GM11168 (cell line): ENCODE measurements at regions not wholly inside any gene's neighbourhood (a gene's known extent, or its start where the extent isn't known, plus 50 kb on each side); places are given as distances from the start of the nearest gene placed in this dataset.

ENCODE experiments used
- in situ Hi-C: fragments of 300-500 bp; cut with MboI; formaldehyde crosslinking; loops from one replicate; pipeline ENCODE4 v1.12.0; 2022; ENCODE audit warnings: low sequenced_read_pairs; ENCODE audit not compliant: unreplicated experiment

DNA sequence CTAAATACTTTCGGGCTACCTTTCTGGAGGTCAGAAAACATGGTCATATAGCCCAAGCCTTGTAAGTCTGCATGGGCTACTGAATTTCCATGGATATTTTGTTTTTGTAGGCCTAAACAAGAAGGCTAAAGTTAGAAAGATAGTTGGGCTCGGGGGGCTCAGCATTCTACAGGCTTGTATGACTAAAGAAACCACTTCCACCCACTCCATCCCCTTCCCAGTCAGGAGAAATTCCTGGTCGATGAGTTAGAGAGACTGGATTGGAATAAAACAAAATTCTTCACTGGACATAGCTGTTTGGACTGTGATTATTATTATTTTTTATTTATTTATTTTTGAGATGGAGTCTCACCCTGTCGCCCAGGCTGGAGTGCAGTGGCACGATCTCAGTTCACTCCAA is 539.4 kb upstream of the TNP1 start:
- in situ Hi-C loops = no loop called here

- in situ Hi-C loops = no loop called here
Measured at GRCh38 chr2:217398860-217399259, 539.0 kb upstream of the TNP1 start.

- in situ Hi-C loops = no loop called here
Measured at GRCh38 chr2:217398101-217398500, 538.2 kb upstream of the TNP1 start.

- in situ Hi-C loops = no loop called here
Measured at GRCh38 chr2:217396586-217396985, 536.7 kb upstream of the TNP1 start.

- in situ Hi-C loops = no loop called here
Measured at GRCh38 chr2:217396165-217396564, 536.3 kb upstream of the TNP1 start.

DNA sequence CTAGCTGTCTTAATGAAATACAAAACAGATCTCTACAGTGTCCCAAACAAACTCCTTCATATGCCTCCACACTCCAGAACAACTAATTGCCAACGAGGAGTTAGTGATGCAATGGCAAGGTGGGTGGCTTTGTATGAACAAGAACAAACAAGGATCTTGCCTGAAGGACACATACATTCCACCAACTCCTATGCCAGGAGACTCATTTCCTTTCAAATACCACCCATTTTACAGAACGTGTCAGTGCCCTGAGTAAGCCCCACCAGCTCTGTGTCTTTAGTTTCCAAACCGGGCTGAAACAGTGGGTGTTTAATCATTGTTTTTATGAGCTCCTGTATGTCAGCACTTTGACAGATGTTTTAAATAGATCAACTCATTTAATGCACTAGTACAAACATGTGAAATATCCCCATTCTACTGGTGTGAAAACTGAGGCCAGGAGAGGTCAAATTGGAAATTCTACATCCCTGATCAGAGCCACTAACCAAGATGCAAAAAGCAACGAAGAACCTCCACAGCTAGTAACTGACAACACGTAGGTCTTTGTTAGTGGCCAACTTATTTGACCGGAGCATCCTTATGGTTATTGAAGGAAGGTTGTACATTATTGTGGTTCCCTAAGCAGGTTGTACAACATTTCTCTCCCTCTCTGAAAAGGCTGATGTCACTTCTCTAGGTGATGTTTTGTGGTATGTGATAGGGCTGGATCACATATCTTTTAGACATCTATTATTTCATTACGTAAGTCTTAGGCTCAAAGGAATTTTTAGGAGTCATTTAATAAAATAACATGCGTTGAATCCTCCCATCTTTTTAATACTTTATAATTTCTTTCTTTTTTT is 534.9 kb upstream of the TNP1 start:
- in situ Hi-C loops = no loop called here

GRCh38 chr2:217393585-217394032 is 533.7 kb upstream of the TNP1 start:
- in situ Hi-C loops = no loop called here

DNA sequence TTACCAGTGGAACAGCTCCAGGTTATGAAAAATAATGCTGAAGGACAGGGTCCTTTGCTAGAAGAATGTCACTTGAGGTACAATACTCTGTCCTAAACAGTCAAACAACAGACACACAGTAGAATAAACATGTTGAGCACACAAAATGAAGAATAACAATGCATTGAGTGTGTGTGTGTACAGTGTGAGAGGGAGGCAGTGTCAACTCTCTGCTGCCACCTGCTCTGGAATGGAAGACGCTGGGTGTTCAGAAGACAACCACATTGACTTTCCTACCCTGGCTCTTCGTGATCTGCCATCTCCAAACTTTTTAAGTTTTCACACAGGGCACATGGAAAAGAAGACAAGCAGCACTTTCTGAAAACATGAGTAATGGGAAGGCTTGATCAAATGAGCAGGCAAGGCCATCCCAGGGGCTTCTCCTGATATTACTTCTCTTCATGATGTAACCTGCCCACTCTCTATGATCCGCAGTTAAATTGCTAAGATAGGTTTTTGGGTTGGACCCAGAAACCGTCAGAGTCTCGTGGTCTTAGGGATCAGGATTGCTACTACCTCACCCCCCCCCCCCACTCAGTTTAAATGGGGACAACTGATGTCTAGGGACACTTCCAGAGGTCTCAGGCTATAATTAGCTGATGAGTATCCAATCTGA is 533.2 kb upstream of the TNP1 start:
- in situ Hi-C loops = no loop called here

GRCh38 chr2:217387776-217388387 is 528.0 kb upstream of the TNP1 start:
- in situ Hi-C loops = no loop called here

DNA sequence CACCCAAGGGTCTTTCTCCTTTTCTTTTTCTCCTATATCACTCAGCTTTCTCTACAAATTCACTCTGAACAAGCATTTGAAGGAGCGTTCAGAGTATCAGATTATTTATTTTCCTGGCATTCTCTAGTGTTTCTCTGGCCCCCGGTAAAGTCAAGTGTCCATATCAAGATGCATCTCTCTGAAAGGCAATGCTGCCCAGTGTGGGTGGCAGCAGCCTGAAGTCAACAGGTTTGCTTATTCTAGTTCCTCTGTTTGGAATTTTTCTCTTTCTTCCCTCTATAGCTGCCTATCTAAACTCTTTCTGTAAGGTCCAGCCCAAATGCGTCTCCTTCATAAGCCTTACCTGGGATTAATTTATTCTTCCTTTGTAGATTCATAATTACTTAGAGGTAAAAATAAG is 526.2 kb upstream of the TNP1 start:
- in situ Hi-C loops = no loop called here

DNA sequence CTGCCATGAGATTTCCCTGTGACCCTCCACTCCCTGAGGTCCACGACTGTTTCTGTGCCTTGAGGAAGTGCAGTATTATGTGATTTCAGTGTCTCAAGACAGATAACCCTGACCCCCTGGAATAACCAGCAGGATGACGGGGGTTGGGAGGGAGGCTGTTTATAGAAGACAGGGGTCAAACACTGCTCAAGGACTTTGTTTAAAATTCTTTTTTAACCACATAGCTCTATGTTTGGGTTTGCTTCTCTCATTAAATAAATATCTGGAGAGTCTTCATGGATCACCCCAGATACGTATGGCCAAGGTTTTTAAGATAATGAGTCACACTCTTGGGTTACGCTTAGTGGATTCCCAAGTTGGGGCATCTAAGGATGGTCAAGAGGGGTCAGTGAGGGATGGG is 523.8 kb upstream of the TNP1 start:
- in situ Hi-C loops = no loop called here

- in situ Hi-C loops = no loop called here
Measured at GRCh38 chr2:217382794-217383193, 522.9 kb upstream of the TNP1 start.

- in situ Hi-C loops = no loop called here
Measured at GRCh38 chr2:217379807-217380206, 519.9 kb upstream of the TNP1 start.

- in situ Hi-C loops = no loop called here
Measured at GRCh38 chr2:217372794-217373193, 512.9 kb upstream of the TNP1 start.

- in situ Hi-C loops = no loop called here
Measured at GRCh38 chr2:217371781-217372213, 511.9 kb upstream of the TNP1 start.

DNA sequence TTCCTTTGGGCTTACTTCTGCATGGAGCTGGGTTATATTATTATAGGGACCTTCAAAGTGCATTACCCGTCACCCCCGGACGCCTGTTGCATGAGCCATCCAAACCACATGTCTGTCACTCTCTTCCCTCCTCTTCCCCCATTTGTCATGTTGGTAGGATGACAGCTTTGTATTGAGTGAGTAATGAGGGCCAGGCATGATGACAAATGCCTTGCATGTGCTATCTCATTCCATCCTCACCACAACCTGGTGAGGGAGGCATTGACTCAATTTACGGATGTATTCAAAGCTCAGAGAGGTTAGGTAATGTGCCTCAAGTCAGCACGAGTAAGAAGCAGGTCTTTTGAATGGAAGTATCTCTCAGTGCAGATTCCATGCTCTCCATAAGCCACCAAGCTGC is 510.5 kb upstream of the TNP1 start:
- in situ Hi-C loops = no loop called here

DNA sequence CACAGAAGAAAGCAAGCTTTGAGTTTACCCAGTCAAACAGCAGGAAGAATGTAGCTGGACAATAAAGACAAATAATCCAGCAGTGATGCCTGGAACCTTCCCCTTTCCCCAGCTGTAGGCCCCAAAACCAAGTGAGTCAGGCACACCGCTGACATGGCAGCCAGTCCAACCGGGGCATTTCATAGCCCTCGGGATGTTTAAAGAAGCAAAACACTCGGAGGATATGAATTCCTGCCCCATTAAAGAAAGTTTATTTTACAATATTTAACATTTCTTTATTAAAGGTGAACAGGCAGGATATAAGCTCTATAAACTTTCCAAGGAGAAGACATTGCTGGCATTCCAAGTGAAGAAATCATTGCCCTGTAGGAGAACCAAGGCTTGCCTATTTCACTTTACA is 507.6 kb upstream of the TNP1 start:
- in situ Hi-C loops = no loop called here

DNA sequence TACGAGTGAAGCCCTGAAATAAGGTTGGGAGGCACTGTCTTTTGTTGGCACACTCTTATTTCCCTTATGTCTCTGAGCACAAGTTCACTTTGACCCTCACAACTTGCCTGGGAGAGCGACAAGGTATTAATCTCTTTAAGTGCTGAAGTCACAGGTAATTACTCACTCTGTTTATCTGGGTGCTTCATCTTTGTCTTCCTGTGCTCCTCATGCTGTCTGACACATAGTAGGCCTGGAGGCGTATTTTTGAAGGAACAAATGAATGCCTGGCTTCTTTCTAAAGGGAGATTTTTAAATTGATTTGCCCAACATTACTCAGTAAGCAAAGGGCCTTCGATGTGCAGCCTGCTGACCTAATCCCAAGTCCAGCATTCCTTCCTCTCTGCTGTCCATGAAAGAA is 507.1 kb upstream of the TNP1 start:
- in situ Hi-C loops = no loop called here

- in situ Hi-C loops = no loop called here
Measured at GRCh38 chr2:217366266-217366895, 506.5 kb upstream of the TNP1 start.

DNA sequence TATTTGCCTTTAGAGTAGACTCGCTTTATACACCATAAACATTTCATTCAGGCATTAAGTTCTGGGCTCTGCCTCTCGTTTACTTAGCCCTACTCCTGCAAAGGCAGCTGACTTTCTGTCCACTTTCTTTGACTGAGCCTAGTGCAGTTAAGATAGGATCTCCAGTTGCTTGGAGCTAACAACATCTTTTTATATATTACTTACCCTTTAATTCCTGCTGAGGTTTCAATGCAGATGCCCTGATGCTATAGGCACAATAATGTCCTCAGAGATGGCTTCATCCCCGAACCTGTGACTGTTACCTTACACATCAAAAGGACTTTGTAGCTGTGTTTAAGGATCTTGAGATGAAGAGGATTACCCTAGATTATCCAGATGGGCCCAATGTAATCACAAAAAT is 505.8 kb upstream of the TNP1 start:
- in situ Hi-C loops = no loop called here

- in situ Hi-C loops = no loop called here
Measured at GRCh38 chr2:217364224-217364623, 504.4 kb upstream of the TNP1 start.
